Ovary (tissue), 7 donors: ENCODE measurements at regions not wholly inside any gene's neighbourhood (a gene's known extent, or its start where the extent isn't known, plus 50 kb on each side); places are given as distances from the start of the nearest gene placed in this dataset.
"Not testable (repeated sequence)": the region's sequence is repeated elsewhere in the genome, so short reads cannot be mapped to it uniquely, and the experiment has no call there.

Experiments used
- DNase-seq, 5 donors: peaks; one replicate each; pipeline ENCODE4 v3.0.0-alpha.2; 2019 to 2020
- H3K27ac ChIP-seq, 2 donors: fragments of 200-600 bp; one replicate each; pipeline versions ENCODE4 v1.5.1 to v1.8.0; 2019 to 2022
- H3K27me3 ChIP-seq: fragments of 200-600 bp; one replicate; pipeline ENCODE4 v1.8.0; 2022
- H3K36me3 ChIP-seq: fragments of 200-600 bp; sonication (generic); one replicate; pipeline ENCODE4 v1.5.1; 2019
- H3K4me1 ChIP-seq: one replicate; pipeline ENCODE4 v1.8.1; 2013; ENCODE audit warnings: mild to moderate bottlenecking, moderate library complexity; ENCODE audit not compliant: insufficient read depth
- H3K4me3 ChIP-seq: fragments of 200-600 bp; sonication (generic); one replicate; pipeline ENCODE4 v1.5.1; 2017
- H3K9me3 ChIP-seq, 2 donors: fragments of 200-600 bp in 1 of 2; sonication (generic) in 1 of 2; one replicate each; pipeline versions ENCODE4 v1.5.1 to v1.8.1; 2013 to 2019; ENCODE audit warnings: mild to moderate bottlenecking in 1 of 2, moderate library complexity in 1 of 2
- EP300 ChIP-seq: sonication (generic); formaldehyde crosslinking; IDR thresholded peaks from one replicate; pipeline ENCODE4 v1.6.1; 2017; ENCODE audit warnings: antibody characterized with exemption
- POLR2A ChIP-seq: fragments of 450-650 bp; IDR thresholded peaks from one replicate; pipeline ENCODE4 v1.6.1; 2017; ENCODE audit warnings: antibody characterized with exemption, mild to moderate bottlenecking, moderate library complexity
- WGBS, 3 donors: extraction: QIAGEN DNeasy Blood & Tissue Kit in 1 of 3; methylation state at CpG; one replicate each; pipeline versions ENCODE4 v1.1.5 to v1.1.7; 2013 to 2017; 5-methylcytosine and 5-hydroxymethylcytosine counted together
- intact Hi-C, 4 donors: fragments of 100-400 bp; cut with DNase I; formaldehyde crosslinking; loops; one replicate each; pipeline versions ENCODE4 v1.11.0 to v1.15.1; 2022 to 2023
- TF ChIP-seq, protein P1 (sequence below), 3 donors: fragments of 450-650 bp in 2 of 3; fragments of 200-600 bp in 1 of 3; IDR thresholded peaks; one replicate each; pipeline versions ENCODE4 v1.5.1 to v1.8.0; 2016 to 2022; ENCODE audit warnings: antibody characterized with exemption in 3 of 3, mild to moderate bottlenecking in 1 of 3
- donor health status: DM: no; HTN: no; CAD: no; lungs with moderate emphysema.
- donor health status: DM: no; HTN: no; CAD: no.
- donor health status: Bipolar disorder and iron deficiency.
- donor health status: DM: no; HTN: no; CAD: no.
- donor health status: DM: yes; HTN: yes; CAD: no.

DNA sequence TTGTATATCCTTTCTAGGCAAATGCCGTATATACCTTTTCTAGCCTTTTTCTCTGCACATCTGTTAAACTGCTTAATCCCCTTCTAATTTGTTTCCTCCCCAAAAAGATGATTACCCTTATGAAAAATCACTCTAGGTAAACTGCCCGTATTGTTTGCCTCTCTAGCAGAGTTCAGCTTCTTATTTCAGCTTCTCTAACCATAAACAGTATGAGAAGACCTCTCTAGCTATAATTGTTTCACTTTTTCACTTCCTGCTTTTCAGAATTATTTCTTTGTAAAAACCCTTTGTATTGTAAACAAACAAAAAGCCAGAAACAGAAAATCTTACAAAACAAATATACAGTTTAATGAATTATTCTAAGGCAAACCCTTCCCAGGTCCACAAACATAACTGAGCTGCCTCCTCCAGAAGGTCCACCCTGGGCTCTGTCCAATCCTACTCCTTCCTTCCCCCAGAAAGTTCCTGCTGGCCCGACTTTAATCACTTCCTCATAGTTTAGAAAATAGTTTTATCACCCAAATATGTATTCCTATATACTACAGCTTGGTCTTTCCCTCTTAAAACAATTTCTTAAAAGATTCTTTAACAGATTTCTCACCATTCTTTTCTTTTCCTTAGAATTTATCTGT is 158.1 kb downstream of the FGF1 start:
- no peak overlapping the region for H3K27ac ChIP-seq
- no peaks in the 10 kb centered on the region for H3K9me3 ChIP-seq
- no peak overlapping the region for H3K4me3 ChIP-seq
- no peak for TF ChIP-seq POLR2A
- H3K4me1 ChIP-seq = no peaks in the 10 kb centered on the region
- DNase-seq = no peak
- H3K36me3 ChIP-seq = no peaks in the 10 kb centered on the region
- no peaks in the 10 kb centered on the region for H3K27me3 ChIP-seq
- intact Hi-C loops = no loop called here
- 24 to 47% (median 38%) methylated on average over 3 of the region's 3 CpGs for WGBS, 3 donors

DNA sequence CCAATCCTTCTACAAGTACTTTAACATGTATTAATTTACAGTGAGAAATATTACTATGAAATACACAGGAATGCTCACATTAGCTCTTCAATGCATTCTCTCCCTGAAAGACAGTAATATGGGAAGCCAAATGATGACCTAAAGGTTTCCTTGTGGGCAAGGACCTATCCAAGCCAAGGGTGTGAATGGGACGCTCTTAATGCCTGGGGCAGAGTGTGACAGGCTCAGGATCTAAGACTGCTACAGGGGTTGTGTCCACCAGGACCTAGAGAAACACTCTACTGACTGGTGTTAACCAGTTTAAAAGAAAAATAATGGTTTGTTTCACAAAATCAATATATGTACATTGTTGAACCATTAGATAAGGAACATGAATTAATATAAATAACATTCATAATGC is 158.7 kb downstream of the FGF1 start:
- Histone ChIP-seq H3K27me3 (no peaks in the 10 kb centered on the region), H3K4me3 (no peak overlapping the region), H3K27ac (no peak overlapping the region), H3K4me1 (no peaks in the 10 kb centered on the region), H3K9me3 (no peaks in the 10 kb centered on the region), H3K36me3 (no peaks in the 10 kb centered on the region)
- DNase-seq = no peak
- WGBS, 3 donors = 74 to 88% (median 76%) methylated on average over 1 of the region's 1 CpG
- intact Hi-C loops = no loop called here
- no peak for TF ChIP-seq EP300
- TF ChIP-seq, protein P1, sequence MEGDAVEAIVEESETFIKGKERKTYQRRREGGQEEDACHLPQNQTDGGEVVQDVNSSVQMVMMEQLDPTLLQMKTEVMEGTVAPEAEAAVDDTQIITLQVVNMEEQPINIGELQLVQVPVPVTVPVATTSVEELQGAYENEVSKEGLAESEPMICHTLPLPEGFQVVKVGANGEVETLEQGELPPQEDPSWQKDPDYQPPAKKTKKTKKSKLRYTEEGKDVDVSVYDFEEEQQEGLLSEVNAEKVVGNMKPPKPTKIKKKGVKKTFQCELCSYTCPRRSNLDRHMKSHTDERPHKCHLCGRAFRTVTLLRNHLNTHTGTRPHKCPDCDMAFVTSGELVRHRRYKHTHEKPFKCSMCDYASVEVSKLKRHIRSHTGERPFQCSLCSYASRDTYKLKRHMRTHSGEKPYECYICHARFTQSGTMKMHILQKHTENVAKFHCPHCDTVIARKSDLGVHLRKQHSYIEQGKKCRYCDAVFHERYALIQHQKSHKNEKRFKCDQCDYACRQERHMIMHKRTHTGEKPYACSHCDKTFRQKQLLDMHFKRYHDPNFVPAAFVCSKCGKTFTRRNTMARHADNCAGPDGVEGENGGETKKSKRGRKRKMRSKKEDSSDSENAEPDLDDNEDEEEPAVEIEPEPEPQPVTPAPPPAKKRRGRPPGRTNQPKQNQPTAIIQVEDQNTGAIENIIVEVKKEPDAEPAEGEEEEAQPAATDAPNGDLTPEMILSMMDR (IDR thresholded peaks at IDR 0.05) = no peak
- TF ChIP-seq POLR2A = no peak

DNA sequence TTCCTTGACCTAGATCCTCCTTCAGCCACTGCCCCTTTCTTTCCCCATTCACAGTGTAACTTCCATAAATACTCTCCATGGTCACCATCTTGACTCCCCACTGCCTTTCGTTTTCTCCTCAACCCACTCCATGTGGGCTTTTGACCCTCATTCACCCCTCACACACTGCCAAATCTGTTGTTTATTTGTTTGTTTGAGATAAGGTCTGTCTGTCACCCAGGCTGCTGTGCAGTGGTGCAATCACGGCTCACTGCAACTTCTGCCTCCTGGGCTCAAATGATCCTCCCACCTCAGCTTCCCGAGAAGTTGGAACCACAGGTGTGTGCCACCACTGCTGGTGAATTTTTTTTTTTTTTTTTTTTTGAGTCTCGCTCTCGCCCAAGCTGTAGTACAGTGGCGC is 162.9 kb downstream of the FGF1 start:
- no peak for DNase-seq
- Histone ChIP-seq H3K36me3 (no peaks in the 10 kb centered on the region), H3K9me3 (no peaks in the 10 kb centered on the region), H3K4me3 (no peak overlapping the region), H3K27me3 (no peaks in the 10 kb centered on the region), H3K4me1 (no peaks in the 10 kb centered on the region), H3K27ac (no peak overlapping the region)
- WGBS, 3 donors = 78 to 87% (median 81%) methylated on average over 6 of the region's 6 CpGs
- TF ChIP-seq, protein P1 (IDR thresholded peaks at IDR 0.05) = no peak
- TF ChIP-seq POLR2A = no peak
- TF ChIP-seq EP300 = no peak
- intact Hi-C loops = no loop called here

DNA sequence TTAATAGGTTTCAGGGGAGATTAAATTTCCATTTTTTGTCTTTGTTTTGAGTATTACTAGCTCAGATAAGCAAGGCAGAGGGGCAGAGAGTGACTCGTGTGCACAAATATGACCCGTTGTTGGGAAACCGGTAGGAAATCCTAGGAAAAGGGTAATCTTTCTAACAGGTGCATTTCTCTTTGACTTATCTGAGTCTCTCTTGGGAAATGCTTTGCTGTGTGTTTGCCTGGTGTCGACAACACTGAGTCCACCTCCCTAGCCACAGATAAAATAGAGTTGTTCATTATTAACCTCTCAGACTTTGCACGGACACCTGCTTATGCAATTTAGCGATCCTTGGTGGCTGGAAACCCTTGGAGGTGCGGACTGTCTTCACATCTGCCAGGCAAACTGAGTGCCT is 164.2 kb downstream of the FGF1 start:
- WGBS, 3 donors = 77 to 85% (median 79%) methylated on average over 7 of the region's 7 CpGs
- Histone ChIP-seq H3K4me3 (no peak overlapping the region), H3K9me3 (peaks cover 0 to 3% of the 10 kb centered on the region in 2 donors), H3K27ac (no peak overlapping the region), H3K4me1 (no peaks in the 10 kb centered on the region), H3K36me3 (no peaks in the 10 kb centered on the region), H3K27me3 (no peaks in the 10 kb centered on the region)
- no peak for DNase-seq
- TF ChIP-seq EP300 = no peak
- TF ChIP-seq POLR2A = no peak
- TF ChIP-seq, protein P1 (IDR thresholded peaks at IDR 0.05) = no peak
- intact Hi-C loops = no loop called here

DNA sequence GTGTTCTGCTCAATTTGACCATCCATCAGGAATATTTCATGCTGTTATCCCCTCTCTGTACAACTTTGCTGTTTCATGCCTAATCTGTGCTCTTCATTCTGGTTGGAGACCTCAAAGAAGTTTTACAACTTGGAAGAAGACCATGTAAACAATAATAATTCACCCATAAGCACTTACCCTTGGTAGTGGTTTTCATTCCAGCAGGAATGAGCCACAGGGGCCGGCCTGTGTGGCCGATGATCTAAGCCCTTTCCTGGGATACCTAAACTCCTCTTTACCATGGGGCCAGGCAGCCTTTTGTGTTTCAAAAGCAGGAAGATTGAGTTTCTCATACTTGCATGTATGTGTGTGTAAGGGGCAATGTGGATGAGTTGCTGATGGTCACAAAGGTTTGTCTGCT is 165.0 kb downstream of the FGF1 start:
- H3K4me1 ChIP-seq = no peaks in the 10 kb centered on the region
- peaks cover 0 to 3% of the 10 kb centered on the region in 2 donors for H3K9me3 ChIP-seq
- H3K27ac ChIP-seq = no peak overlapping the region
- 16 to 23% (median 22%) methylated on average over 2 of the region's 2 CpGs for WGBS, 3 donors
- DNase-seq = no peak
- TF ChIP-seq POLR2A (no peak), EP300 (no peak)
- TF ChIP-seq, protein P1 (IDR thresholded peaks at IDR 0.05) = no peak
- intact Hi-C loops = no loop called here
- H3K4me3 ChIP-seq = no peak overlapping the region
- no peaks in the 10 kb centered on the region for H3K36me3 ChIP-seq
- no peaks in the 10 kb centered on the region for H3K27me3 ChIP-seq

DNA sequence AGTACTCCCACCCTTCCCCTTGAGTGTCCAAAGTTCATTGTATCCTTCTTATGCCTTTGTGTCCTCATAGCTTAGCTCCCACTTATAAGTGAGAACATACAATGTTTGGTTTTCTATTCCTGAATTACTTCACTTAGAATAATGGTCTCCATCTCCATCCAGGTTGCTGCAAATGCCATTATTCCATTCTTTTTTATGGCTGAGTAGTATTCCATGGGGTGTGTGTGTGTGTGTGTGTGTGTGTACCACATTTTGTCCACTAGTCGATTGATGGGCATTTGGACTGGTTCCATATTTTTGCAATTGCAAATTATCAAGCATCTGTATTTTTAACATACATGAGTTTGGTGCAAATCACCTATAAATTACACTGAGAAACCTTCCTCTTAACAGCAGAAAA is 166.0 kb downstream of the FGF1 start:
- DNase-seq, H3K36me3 ChIP-seq, H3K4me1 ChIP-seq, H3K27ac ChIP-seq, H3K27me3 ChIP-seq, H3K9me3 ChIP-seq, H3K4me3 ChIP-seq, intact Hi-C loops: not testable (repeated sequence)
- 91 to 95% (median 94%) methylated on average over 1 of the region's 1 CpG for WGBS, 3 donors
